CD4-positive, alpha-beta T cell (primary cell): ENCODE measurements at regions not wholly inside any gene's neighbourhood (a gene's known extent, or its start where the extent isn't known, plus 50 kb on each side); places are given as distances from the start of the nearest gene placed in this dataset.

Experiments used
- ATAC-seq: fragments of 200-7000 bp; cut with Tn5 transposase; one replicate; pipeline ENCODE4 v1.10.0; 2022; ENCODE audit warnings: mild to moderate bottlenecking; ENCODE audit not compliant: poor library complexity
- CTCF ChIA-PET: fragments of 350-600 bp; sonication (Branson Sonifier 250); formaldehyde crosslinking; loops from one replicate; lab custom pipeline; 2021; ENCODE audit warnings: antibody characterized with exemption, inconsistent platforms; lab: Charles Lee
- POLR2A ChIA-PET: fragments of 350-600 bp; sonication (Branson Sonifier 250); formaldehyde crosslinking; loops from one replicate; lab custom pipeline; 2021; ENCODE audit warnings: antibody characterized with exemption, inconsistent platforms; lab: Charles Lee
- DNase-seq, 14 experiments: peaks; one replicate each; pipeline ENCODE4 v3.0.0-alpha.2; 2013 to 2020; ENCODE audit warnings: mixed read lengths in 2 of 14
- H3K27ac ChIP-seq, 2 donors: one replicate each; pipeline versions ENCODE4 v1.5.1 to v1.7.0; 2013; ENCODE audit warnings: low read length in 2 of 2, low read depth in 1 of 2, mild to moderate bottlenecking in 1 of 2
- H3K27me3 ChIP-seq, 2 experiments: 1 replicate in 1 of 2; 2 replicates in 1 of 2; pipeline versions ENCODE4 v1.6.1 to v1.7.0; 2013; ENCODE audit warnings: low read length in 2 of 2, control low read depth in 1 of 2, mild to moderate bottlenecking in 1 of 2, moderate library complexity in 1 of 2; ENCODE audit not compliant: insufficient read depth in 2 of 2, control insufficient read depth in 1 of 2
- H3K36me3 ChIP-seq: one replicate; pipeline ENCODE4 v1.6.1; 2013; ENCODE audit warnings: low read length, control low read depth; ENCODE audit not compliant: insufficient read depth
- H3K4me1 ChIP-seq: one replicate; pipeline ENCODE4 v1.6.1; 2013; ENCODE audit warnings: low read length, control low read depth; ENCODE audit not compliant: insufficient read depth
- H3K4me3 ChIP-seq: one replicate; pipeline ENCODE4 v1.5.1; 2013; ENCODE audit warnings: mild to moderate bottlenecking, low read length, moderate library complexity
- H3K9me3 ChIP-seq, 2 experiments: 1 replicate in 1 of 2; 2 replicates in 1 of 2; pipeline versions ENCODE4 v1.6.1 to v1.7.0; 2013; ENCODE audit warnings: low read length in 2 of 2, mild to moderate bottlenecking in 2 of 2, control low read depth in 1 of 2, moderate library complexity in 1 of 2; ENCODE audit not compliant: control insufficient read depth in 1 of 2, insufficient read depth in 1 of 2
- H3K27ac Mint-ChIP-seq: one replicate; pipeline ENCODE4 v1.8.0; 2020; ENCODE audit warnings: mixed read lengths
- H3K27me3 Mint-ChIP-seq: one replicate; pipeline ENCODE4 v1.8.0; 2021; ENCODE audit warnings: mixed read lengths
- H3K36me3 Mint-ChIP-seq: one replicate; pipeline ENCODE4 v1.8.0; 2021; ENCODE audit warnings: low read depth, mixed read lengths
- H3K4me1 Mint-ChIP-seq: one replicate; pipeline ENCODE4 v1.8.0; 2021; ENCODE audit warnings: low read depth, mixed read lengths
- H3K4me3 Mint-ChIP-seq: one replicate; pipeline ENCODE4 v1.8.0; 2020; ENCODE audit warnings: mild to moderate bottlenecking, mixed read lengths
- H3K9me3 Mint-ChIP-seq: one replicate; pipeline ENCODE4 v1.8.0; 2020; ENCODE audit warnings: mixed read lengths
- CTCF ChIP-seq: fragments of 200-600 bp; IDR thresholded peaks from one replicate; pipeline ENCODE4 v1.8.0; 2022; ENCODE audit warnings: antibody characterized with exemption, mild to moderate bottlenecking
- intact Hi-C, 2 experiments: fragments of 100-400 bp; cut with DNase I in 1 of 2; cut with micrococcal nuclease in 1 of 2; formaldehyde crosslinking; loops; one replicate each; pipeline versions ENCODE4 v1.15.1 to v1.9.0; 2023 to 2025; cut with DNase I, micrococcal nuclease

- H3K4me3 ChIP-seq = no peak overlapping the region
- POLR2A ChIA-PET = no interaction called here
- DNase-seq (no peak), ATAC-seq (no peak)
- no peaks in the 10 kb centered on the region for H3K27me3 ChIP-seq
- no peaks in the 10 kb centered on the region for H3K36me3 Mint-ChIP-seq
- H3K36me3 ChIP-seq = no peaks in the 10 kb centered on the region
- no peak overlapping the region for H3K4me3 Mint-ChIP-seq
- H3K27me3 Mint-ChIP-seq = no peaks in the 10 kb centered on the region
- CTCF ChIA-PET = no interaction called here
- H3K27ac Mint-ChIP-seq = no peak overlapping the region
- intact Hi-C loops = no loop called here
- no peaks in the 10 kb centered on the region for H3K4me1 ChIP-seq
- no peaks in the 10 kb centered on the region for H3K9me3 Mint-ChIP-seq
- TF ChIP-seq CTCF = no peak
- H3K9me3 ChIP-seq = no peaks in the 10 kb centered on the region
- no peak overlapping the region for H3K27ac ChIP-seq
- H3K4me1 Mint-ChIP-seq = no peaks in the 10 kb centered on the region
Observed at GRCh38 chr1:195909061-195909460, 699.2 kb downstream of the KCNT2 start.

GRCh38 chr1:195908121-195908520, 700.1 kb downstream of the KCNT2 start:
- ChIA-PET CTCF (no interaction called here), POLR2A (no interaction called here)
- no peak for ATAC-seq
- Histone ChIP-seq H3K9me3 (no peaks in the 10 kb centered on the region), H3K4me1 (no peaks in the 10 kb centered on the region), H3K4me3 (no peak overlapping the region), H3K36me3 (no peaks in the 10 kb centered on the region), H3K27me3 (no peaks in the 10 kb centered on the region), H3K27ac (no peak overlapping the region)
- Mint-ChIP-seq H3K27ac (no peak overlapping the region), H3K4me3 (no peak overlapping the region), H3K27me3 (no peaks in the 10 kb centered on the region), H3K36me3 (no peaks in the 10 kb centered on the region), H3K9me3 (no peaks in the 10 kb centered on the region), H3K4me1 (no peaks in the 10 kb centered on the region)
- DNase-seq = peak in 1 of 14 experiments; percentile 7
- intact Hi-C loops = no loop called here
- TF ChIP-seq CTCF = no peak

- Histone ChIP-seq H3K27ac (no peak overlapping the region), H3K4me1 (no peaks in the 10 kb centered on the region), H3K9me3 (no peaks in the 10 kb centered on the region), H3K4me3 (no peak overlapping the region), H3K36me3 (no peaks in the 10 kb centered on the region), H3K27me3 (no peaks in the 10 kb centered on the region)
- no peaks in the 10 kb centered on the region for H3K36me3 Mint-ChIP-seq
- intact Hi-C loops = no loop called here
- ChIA-PET POLR2A (no interaction called here), CTCF (no interaction called here)
- no peaks in the 10 kb centered on the region for H3K9me3 Mint-ChIP-seq
- ATAC-seq = no peak
- H3K4me1 Mint-ChIP-seq = no peaks in the 10 kb centered on the region
- H3K27me3 Mint-ChIP-seq = no peaks in the 10 kb centered on the region
- no peak overlapping the region for H3K27ac Mint-ChIP-seq
- no peak overlapping the region for H3K4me3 Mint-ChIP-seq
- TF ChIP-seq CTCF = no peak
- no peak for DNase-seq
Observed at GRCh38 chr1:195903203-195903602, 705.0 kb downstream of the KCNT2 start.
